Panc1 (cell line): ENCODE measurements at regions not wholly inside any gene's neighbourhood (a gene's known extent, or its start where the extent isn't known, plus 50 kb on each side); places are given as distances from the start of the nearest gene placed in this dataset.

ENCODE experiments used
- ATAC-seq: fragments of 200-7000 bp; cut with Tn5 transposase; 2 replicates; pipeline ENCODE4 v1.9.1; 2020; ENCODE audit warnings: mild to moderate bottlenecking, moderate library complexity
- BruUV-seq: library from RNA; stranded (reverse); fragments of 400-500 nt; replicated peaks from 2 replicates; lab custom pipeline; 2021; lab: Mats Ljungman, UMichigan
- CTCF ChIA-PET: fragments of 300-600 bp; sonication (Branson Sonifier 250); formaldehyde crosslinking; loops from one replicate; lab custom pipeline; 2022; ENCODE audit warnings: antibody characterized with exemption; lab: Charles Lee
- POLR2A ChIA-PET: fragments of 300-600 bp; sonication (Branson Sonifier 250); formaldehyde crosslinking; loops from one replicate; lab custom pipeline; 2022; ENCODE audit warnings: antibody characterized with exemption; lab: Charles Lee
- DNase-seq: peaks from one replicate; pipeline ENCODE4 v3.0.0-alpha.2; 2010; ENCODE audit warnings: low read depth, low spot score
- H3K27ac ChIP-seq: 2 replicates; pipeline ENCODE4 v1.5.1; 2011; ENCODE audit warnings: mild to moderate bottlenecking, low read length, inconsistent platforms
- H3K27me3 ChIP-seq: fragments of 200-500 bp; sonication (Bioruptor generic); 2 replicates; pipeline ENCODE4 v1.6.0; 2014; ENCODE audit warnings: low read length, inconsistent platforms; ENCODE audit not compliant: control insufficient read depth, insufficient read depth
- H3K36me3 ChIP-seq: fragments of 200-500 bp; sonication (Bioruptor generic); 2 replicates; pipeline ENCODE4 v1.5.1; 2014; ENCODE audit warnings: inconsistent platforms, mild to moderate bottlenecking, low read length, moderate library complexity; ENCODE audit not compliant: control insufficient read depth, insufficient read depth
- H3K4me1 ChIP-seq: 2 replicates; pipeline ENCODE4 v1.5.1; 2011; ENCODE audit warnings: inconsistent platforms, mild to moderate bottlenecking, low read length, moderate library complexity; ENCODE audit not compliant: control insufficient read depth, insufficient read depth
- H3K4me3 ChIP-seq, 2 experiments: 2 replicates each; pipeline ENCODE4 v1.5.1; 2011 to 2012; ENCODE audit warnings: low read depth in 2 of 2, low read length in 2 of 2, mild to moderate bottlenecking in 2 of 2, inconsistent platforms in 1 of 2, moderate library complexity in 1 of 2
- H3K9me3 ChIP-seq: fragments of 200-500 bp; sonication (Bioruptor generic); 2 replicates; pipeline ENCODE4 v1.5.1; 2014; ENCODE audit warnings: low read depth, mild to moderate bottlenecking, inconsistent platforms, low read length, moderate library complexity; ENCODE audit not compliant: control insufficient read depth, insufficient read depth
- POLR2AphosphoS5 ChIP-seq: IDR thresholded peaks from 2 replicates; pipeline ENCODE4 v1.6.1; 2012; ENCODE audit warnings: mild to moderate bottlenecking, low read depth, low read length, moderate library complexity
- REST ChIP-seq, 2 experiments: IDR thresholded peaks; 2 replicates each; pipeline ENCODE4 v1.6.1; 2011 to 2012; ENCODE audit warnings: low read depth in 2 of 2, control low read depth in 1 of 2, low read length in 1 of 2, mild to moderate bottlenecking in 1 of 2, moderate library complexity in 1 of 2; ENCODE audit not compliant: insufficient read depth in 1 of 2
- SIN3A ChIP-seq: IDR thresholded peaks from 2 replicates; pipeline ENCODE4 v1.6.1; 2012; ENCODE audit warnings: low read depth, mild to moderate bottlenecking, low read length, moderate library complexity, borderline replicate concordance; ENCODE audit not compliant: insufficient read depth
- TCF7L2 ChIP-seq: IDR thresholded peaks from 2 replicates; pipeline ENCODE4 v1.6.1; 2011; ENCODE audit warnings: mild to moderate bottlenecking, low read depth, low read length, inconsistent platforms
- in situ Hi-C: cut with HindIII; loops from 2 replicates; pipeline ENCODE4 v1.10.0; 2016; ENCODE audit warnings: low sequenced_read_pairs, low pct_unique_long_range_greater_than_20kb
- intact Hi-C: fragments of 100-400 bp; cut with micrococcal nuclease; formaldehyde crosslinking; loops from one replicate; pipeline ENCODE4 v1.10.0; 2022; ENCODE audit not compliant: unreplicated experiment
- TF ChIP-seq, protein P1 (sequence below): fragments of 450-650 bp; IDR thresholded peaks from 2 replicates; pipeline ENCODE4 v1.5.1; 2017; ENCODE audit warnings: mild to moderate bottlenecking

DNA sequence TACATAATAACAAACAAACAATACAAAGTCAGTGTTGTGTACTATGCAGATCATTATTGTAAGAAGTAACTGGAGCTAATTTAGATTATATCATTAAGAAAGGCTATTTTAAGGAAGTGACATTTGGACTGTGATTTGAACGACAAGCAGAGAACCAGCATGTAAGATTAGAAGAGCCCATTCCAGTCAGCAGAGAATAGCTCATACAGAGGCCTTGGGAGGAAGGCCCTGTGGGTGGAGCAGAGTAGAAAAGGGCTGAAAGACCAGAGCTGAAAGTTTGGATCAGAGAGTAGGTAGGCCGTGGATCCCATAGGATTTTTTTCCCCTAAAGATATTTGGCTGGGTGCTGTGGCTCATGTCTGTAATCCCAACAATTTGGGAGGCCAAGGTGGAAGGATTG lies 190.1 kb downstream of the OMA1 start:
- Histone ChIP-seq H3K4me1 (0 out of 2 replicates have a peak, but pooled peaks cover 3% of the 10 kb centered on the region), H3K27me3 (peaks cover 12% of the 10 kb centered on the region), H3K27ac (no peak overlapping the region), H3K9me3 (no peaks in the 10 kb centered on the region), H3K4me3 (no peak overlapping the region), H3K36me3 (no peaks in the 10 kb centered on the region)
- ATAC-seq (no peak), DNase-seq (no peak)
- ChIA-PET POLR2A (no interaction called here), CTCF (no interaction called here)
- BruUV-seq: no TSS peak
- intact Hi-C loops: no loop called here
- in situ Hi-C loops: no loop called here
- TF ChIP-seq POLR2AphosphoS5: no peak
- TF ChIP-seq REST (IDR thresholded peaks at IDR 0.05; ENCODE audit: insufficient read depth in 1 of 2, low read depth in 2 of 2, low read length in 1 of 2): no peak
- no peak for TF ChIP-seq TCF7L2
- TF ChIP-seq, protein P1, sequence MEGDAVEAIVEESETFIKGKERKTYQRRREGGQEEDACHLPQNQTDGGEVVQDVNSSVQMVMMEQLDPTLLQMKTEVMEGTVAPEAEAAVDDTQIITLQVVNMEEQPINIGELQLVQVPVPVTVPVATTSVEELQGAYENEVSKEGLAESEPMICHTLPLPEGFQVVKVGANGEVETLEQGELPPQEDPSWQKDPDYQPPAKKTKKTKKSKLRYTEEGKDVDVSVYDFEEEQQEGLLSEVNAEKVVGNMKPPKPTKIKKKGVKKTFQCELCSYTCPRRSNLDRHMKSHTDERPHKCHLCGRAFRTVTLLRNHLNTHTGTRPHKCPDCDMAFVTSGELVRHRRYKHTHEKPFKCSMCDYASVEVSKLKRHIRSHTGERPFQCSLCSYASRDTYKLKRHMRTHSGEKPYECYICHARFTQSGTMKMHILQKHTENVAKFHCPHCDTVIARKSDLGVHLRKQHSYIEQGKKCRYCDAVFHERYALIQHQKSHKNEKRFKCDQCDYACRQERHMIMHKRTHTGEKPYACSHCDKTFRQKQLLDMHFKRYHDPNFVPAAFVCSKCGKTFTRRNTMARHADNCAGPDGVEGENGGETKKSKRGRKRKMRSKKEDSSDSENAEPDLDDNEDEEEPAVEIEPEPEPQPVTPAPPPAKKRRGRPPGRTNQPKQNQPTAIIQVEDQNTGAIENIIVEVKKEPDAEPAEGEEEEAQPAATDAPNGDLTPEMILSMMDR: no peak
- TF ChIP-seq SIN3A: no peak

GRCh38 chr1:58353168-58353567 lies 193.4 kb downstream of the OMA1 start:
- Histone ChIP-seq H3K27ac (no peak overlapping the region), H3K36me3 (no peaks in the 10 kb centered on the region), H3K27me3 (peaks cover 7% of the 10 kb centered on the region), H3K9me3 (no peaks in the 10 kb centered on the region), H3K4me1 (0 out of 2 replicates have a peak, but pooled peaks cover 3% of the 10 kb centered on the region), H3K4me3 (no peak overlapping the region)
- no peak for TF ChIP-seq POLR2AphosphoS5
- no peak for TF ChIP-seq REST (IDR thresholded peaks at IDR 0.05; ENCODE audit: insufficient read depth in 1 of 2, low read depth in 2 of 2, low read length in 1 of 2)
- TF ChIP-seq, protein P1: no peak
- ChIA-PET POLR2A (no interaction called here), CTCF (no interaction called here)
- no peak for ATAC-seq
- intact Hi-C loops (no loop called here), in situ Hi-C loops (no loop called here)
- BruUV-seq: no TSS peak
- no peak for DNase-seq
